Transverse colon (tissue), 3 donors: ENCODE measurements at regions not wholly inside any gene's neighbourhood (a gene's known extent, or its start where the extent isn't known, plus 50 kb on each side); places are given as distances from the start of the nearest gene placed in this dataset.

Experiments used
- POLR2A ChIP-seq: fragments of 450-650 bp; IDR thresholded peaks from one replicate; pipeline ENCODE4 v1.6.1; 2016; ENCODE audit warnings: antibody characterized with exemption, mild to moderate bottlenecking, moderate library complexity
- TF ChIP-seq, protein P1 (sequence below), 5 experiments: fragments of 200-600 bp in 3 of 5; fragments of 450-650 bp in 2 of 5; sonication (generic) in 3 of 5; IDR thresholded peaks; 1 replicate in 2 of 5; 2 replicates in 3 of 5; pipeline ENCODE4 v1.5.1; 2016 to 2017; ENCODE audit warnings: antibody characterized with exemption in 5 of 5, inconsistent platforms in 3 of 5, mild to moderate bottlenecking in 2 of 5, moderate library complexity in 1 of 5

- TF ChIP-seq POLR2A, result no peak
- TF ChIP-seq, protein P1, sequence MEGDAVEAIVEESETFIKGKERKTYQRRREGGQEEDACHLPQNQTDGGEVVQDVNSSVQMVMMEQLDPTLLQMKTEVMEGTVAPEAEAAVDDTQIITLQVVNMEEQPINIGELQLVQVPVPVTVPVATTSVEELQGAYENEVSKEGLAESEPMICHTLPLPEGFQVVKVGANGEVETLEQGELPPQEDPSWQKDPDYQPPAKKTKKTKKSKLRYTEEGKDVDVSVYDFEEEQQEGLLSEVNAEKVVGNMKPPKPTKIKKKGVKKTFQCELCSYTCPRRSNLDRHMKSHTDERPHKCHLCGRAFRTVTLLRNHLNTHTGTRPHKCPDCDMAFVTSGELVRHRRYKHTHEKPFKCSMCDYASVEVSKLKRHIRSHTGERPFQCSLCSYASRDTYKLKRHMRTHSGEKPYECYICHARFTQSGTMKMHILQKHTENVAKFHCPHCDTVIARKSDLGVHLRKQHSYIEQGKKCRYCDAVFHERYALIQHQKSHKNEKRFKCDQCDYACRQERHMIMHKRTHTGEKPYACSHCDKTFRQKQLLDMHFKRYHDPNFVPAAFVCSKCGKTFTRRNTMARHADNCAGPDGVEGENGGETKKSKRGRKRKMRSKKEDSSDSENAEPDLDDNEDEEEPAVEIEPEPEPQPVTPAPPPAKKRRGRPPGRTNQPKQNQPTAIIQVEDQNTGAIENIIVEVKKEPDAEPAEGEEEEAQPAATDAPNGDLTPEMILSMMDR (IDR thresholded peaks at IDR 0.05), result no peak
These were observed 66.8 kb upstream of the NCK2 start for GRCh38 chr2:105677901-105678300.
